Astrocyte of the cerebellum (primary cell): ENCODE measurements at regions not wholly inside any gene's neighbourhood (a gene's known extent, or its start where the extent isn't known, plus 50 kb on each side); places are given as distances from the start of the nearest gene placed in this dataset.

Source experiments
- DNase-seq: peaks from one replicate; pipeline ENCODE4 v3.0.0-alpha.2; 2011; ENCODE audit warnings: low read depth
- H3K4me3 ChIP-seq: 2 replicates; pipeline ENCODE4 v1.5.1; 2011; ENCODE audit warnings: mild to moderate bottlenecking, low read depth, low read length, moderate library complexity
- in situ Hi-C: cut with HindIII; loops from 2 replicates; pipeline ENCODE4 v1.10.0; 2017; ENCODE audit warnings: low sequenced_read_pairs
- TF ChIP-seq, protein P1 (sequence below): IDR thresholded peaks from 2 replicates; pipeline ENCODE4 v1.5.1; 2012; ENCODE audit warnings: low read length, low read depth, moderate library complexity, mild to moderate bottlenecking; ENCODE audit errors: missing control alignments

GRCh38 chr15:39172380-39173281 lies 408.2 kb upstream of the THBS1 start:
- peak; percentile 35 for DNase-seq

GRCh38 chr15:39173426-39173825 lies 407.5 kb upstream of the THBS1 start:
- in situ Hi-C loops: no loop called here
- H3K4me3 ChIP-seq: no peak overlapping the region
- DNase-seq: no peak
- TF ChIP-seq, protein P1, sequence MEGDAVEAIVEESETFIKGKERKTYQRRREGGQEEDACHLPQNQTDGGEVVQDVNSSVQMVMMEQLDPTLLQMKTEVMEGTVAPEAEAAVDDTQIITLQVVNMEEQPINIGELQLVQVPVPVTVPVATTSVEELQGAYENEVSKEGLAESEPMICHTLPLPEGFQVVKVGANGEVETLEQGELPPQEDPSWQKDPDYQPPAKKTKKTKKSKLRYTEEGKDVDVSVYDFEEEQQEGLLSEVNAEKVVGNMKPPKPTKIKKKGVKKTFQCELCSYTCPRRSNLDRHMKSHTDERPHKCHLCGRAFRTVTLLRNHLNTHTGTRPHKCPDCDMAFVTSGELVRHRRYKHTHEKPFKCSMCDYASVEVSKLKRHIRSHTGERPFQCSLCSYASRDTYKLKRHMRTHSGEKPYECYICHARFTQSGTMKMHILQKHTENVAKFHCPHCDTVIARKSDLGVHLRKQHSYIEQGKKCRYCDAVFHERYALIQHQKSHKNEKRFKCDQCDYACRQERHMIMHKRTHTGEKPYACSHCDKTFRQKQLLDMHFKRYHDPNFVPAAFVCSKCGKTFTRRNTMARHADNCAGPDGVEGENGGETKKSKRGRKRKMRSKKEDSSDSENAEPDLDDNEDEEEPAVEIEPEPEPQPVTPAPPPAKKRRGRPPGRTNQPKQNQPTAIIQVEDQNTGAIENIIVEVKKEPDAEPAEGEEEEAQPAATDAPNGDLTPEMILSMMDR: no peak

More at GRCh38 chr15:39172380-39173281, 408.2 kb upstream of the THBS1 start:
- TF ChIP-seq, protein P1: no peak
- in situ Hi-C loops: no loop called here
- peak overlapping the region; percentile 20 for H3K4me3 ChIP-seq

DNA sequence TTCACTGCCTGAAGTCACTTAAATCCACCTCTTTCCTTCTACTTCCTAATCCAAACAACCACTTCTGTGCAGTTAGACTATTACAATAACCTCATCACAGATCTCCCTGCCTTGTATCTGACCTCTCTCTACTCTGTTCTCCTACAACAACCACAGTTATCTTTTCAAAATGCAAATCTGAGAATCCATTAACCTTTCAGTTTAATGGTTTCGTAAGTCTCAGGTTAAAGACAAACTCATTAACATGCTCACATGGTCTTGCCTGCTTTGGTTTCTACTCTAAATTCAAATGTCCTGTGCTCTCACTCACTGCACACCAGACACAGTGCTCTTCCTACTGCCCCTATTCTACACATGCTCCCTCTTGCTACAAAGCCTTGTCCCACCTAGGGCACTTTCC lies 406.5 kb upstream of the THBS1 start:
- in situ Hi-C loops: no loop called here
- no peak for DNase-seq
- TF ChIP-seq, protein P1: no peak

DNA sequence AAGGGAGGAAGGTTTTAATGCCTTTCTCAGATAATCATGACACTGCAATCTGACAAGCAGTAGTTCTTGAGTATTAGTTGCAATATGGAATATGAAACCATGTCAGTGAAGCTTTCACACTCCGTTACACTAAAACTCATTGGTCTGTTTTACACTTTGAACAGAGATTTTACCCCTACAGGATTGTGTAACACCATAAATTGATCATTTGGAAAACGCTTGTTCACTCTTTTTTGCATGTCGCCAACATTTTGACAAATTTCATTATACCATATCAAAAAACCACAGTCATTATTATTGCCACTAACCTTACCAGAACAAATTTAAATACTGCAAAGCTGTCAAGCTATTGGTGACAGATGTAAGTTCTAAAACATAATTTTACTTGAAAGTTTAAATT lies 404.8 kb upstream of the THBS1 start:
- in situ Hi-C loops: no loop called here
- no peak for DNase-seq
- TF ChIP-seq, protein P1: no peak
- H3K4me3 ChIP-seq: no peak overlapping the region

More for the DNA sequence above, 406.5 kb upstream of the THBS1 start:
- H3K4me3 ChIP-seq: no peak overlapping the region

DNA sequence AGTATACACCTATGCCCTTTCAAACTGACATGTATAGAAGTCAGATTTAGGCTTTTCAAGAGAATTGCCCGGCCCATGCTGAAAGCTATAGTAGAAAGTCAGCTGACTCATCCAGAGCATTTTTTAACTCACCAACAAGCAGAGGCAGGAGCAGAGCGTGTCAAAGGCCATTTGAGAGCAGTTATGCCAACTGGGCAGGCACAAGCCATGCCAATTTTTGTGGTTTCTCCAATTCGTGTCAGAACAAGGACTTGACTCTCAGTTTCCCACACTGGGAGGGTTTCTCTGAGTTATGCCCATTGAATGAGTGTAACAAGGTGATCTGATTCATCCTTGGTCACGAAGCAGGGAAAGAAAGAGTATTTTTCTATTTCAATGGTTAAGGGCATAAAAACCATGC lies 403.3 kb upstream of the THBS1 start:
- H3K4me3 ChIP-seq: no peak overlapping the region
- TF ChIP-seq, protein P1: no peak
- no peak for DNase-seq
- in situ Hi-C loops: no loop called here

DNA sequence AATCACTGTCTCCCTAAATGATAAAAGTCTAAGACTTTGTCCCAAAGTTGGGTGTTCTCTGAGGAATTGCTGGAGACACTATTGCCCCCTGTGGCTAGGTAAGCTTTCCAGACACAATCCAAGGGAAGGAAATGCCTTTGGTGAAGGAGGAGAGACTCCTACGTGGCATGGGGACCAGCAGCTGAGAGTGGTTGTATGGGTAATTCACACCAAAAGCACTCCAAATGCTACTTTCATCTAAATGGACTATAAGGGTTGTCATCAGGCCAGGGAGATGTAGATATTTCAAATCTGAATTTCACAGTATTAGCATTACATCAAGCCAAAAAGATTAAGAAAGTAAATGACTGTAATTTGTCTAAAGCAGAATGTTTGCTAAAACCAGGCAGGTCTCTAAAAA lies 400.8 kb upstream of the THBS1 start:
- TF ChIP-seq, protein P1: no peak
- H3K4me3 ChIP-seq: no peak overlapping the region
- no peak for DNase-seq
- in situ Hi-C loops: no loop called here
